ENCODE measurements at regions not wholly inside any gene's neighbourhood (a gene's known extent, or its start where the extent isn't known, plus 50 kb on each side); places are given as distances from the start of the nearest gene placed in this dataset.

DNA sequence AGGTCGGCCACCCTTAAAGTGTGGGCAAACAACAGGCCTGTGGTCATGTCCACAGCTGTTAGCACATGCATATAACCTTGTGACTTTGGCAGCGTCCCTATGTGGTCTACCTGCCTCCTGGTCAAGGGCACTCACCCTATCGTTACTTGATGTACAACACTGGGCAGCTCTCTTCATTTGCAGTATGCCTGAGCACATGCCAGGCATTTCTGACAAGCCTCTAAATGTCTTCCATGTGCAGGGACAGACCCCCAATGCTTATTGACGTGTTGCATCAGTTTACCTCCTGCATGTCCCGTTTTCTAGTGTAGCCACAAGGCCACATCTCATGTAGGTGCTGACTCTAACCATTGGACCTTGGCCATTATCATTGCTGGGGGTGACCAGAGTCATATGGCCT, 731.7 kb upstream of the MIR17HG start:
- no peak for TF ChIP-seq NR1H2 (CRISPR knock-in tag; IDR thresholded peaks at IDR 0.05)
- TF ChIP-seq, protein P1, sequence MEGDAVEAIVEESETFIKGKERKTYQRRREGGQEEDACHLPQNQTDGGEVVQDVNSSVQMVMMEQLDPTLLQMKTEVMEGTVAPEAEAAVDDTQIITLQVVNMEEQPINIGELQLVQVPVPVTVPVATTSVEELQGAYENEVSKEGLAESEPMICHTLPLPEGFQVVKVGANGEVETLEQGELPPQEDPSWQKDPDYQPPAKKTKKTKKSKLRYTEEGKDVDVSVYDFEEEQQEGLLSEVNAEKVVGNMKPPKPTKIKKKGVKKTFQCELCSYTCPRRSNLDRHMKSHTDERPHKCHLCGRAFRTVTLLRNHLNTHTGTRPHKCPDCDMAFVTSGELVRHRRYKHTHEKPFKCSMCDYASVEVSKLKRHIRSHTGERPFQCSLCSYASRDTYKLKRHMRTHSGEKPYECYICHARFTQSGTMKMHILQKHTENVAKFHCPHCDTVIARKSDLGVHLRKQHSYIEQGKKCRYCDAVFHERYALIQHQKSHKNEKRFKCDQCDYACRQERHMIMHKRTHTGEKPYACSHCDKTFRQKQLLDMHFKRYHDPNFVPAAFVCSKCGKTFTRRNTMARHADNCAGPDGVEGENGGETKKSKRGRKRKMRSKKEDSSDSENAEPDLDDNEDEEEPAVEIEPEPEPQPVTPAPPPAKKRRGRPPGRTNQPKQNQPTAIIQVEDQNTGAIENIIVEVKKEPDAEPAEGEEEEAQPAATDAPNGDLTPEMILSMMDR (IDR thresholded peaks at IDR 0.05) = no peak
- TF ChIP-seq, protein P2, sequence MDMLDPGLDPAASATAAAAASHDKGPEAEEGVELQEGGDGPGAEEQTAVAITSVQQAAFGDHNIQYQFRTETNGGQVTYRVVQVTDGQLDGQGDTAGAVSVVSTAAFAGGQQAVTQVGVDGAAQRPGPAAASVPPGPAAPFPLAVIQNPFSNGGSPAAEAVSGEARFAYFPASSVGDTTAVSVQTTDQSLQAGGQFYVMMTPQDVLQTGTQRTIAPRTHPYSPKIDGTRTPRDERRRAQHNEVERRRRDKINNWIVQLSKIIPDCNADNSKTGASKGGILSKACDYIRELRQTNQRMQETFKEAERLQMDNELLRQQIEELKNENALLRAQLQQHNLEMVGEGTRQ (CRISPR knock-in tag; IDR thresholded peaks at IDR 0.05) = no peak
- no peak for TF ChIP-seq ESRRA (CRISPR knock-in tag; IDR thresholded peaks at IDR 0.05; ENCODE audit: borderline replicate concordance)
- TF ChIP-seq, protein P3, sequence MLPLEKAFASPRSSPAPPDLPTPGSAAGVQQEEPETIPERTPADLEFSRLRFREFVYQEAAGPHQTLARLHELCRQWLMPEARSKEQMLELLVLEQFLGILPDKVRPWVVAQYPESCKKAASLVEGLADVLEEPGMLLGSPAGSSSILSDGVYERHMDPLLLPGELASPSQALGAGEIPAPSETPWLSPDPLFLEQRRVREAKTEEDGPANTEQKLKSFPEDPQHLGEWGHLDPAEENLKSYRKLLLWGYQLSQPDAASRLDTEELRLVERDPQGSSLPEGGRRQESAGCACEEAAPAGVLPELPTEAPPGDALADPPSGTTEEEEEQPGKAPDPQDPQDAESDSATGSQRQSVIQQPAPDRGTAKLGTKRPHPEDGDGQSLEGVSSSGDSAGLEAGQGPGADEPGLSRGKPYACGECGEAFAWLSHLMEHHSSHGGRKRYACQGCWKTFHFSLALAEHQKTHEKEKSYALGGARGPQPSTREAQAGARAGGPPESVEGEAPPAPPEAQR (CRISPR knock-in tag; IDR thresholded peaks at IDR 0.05) = no peak
- TF ChIP-seq ZNF317 (CRISPR knock-in tag; IDR thresholded peaks at IDR 0.05; ENCODE audit: borderline replicate concordance, low read depth) = no peak
- no peak for TF ChIP-seq CREM (CRISPR knock-in tag; IDR thresholded peaks at IDR 0.05)
